Mesothelial cell of epicardium (in vitro differentiated cells): ENCODE measurements at regions not wholly inside any gene's neighbourhood (a gene's known extent, or its start where the extent isn't known, plus 50 kb on each side); places are given as distances from the start of the nearest gene placed in this dataset.

Source experiments
- DNase-seq, 2 experiments: peaks; one replicate each; pipeline ENCODE4 v3.0.0; 2021; ENCODE audit warnings: low spot score in 2 of 2; ENCODE audit not compliant: unreplicated experiment in 2 of 2
- H3K27ac Mint-ChIP-seq: 2 replicates; pipeline ENCODE4 v1.8.0; 2021; ENCODE audit warnings: mixed read lengths
- H3K27me3 Mint-ChIP-seq: 2 replicates; pipeline ENCODE4 v1.8.0; 2021; ENCODE audit warnings: low read depth, mixed read lengths
- H3K36me3 Mint-ChIP-seq: 2 replicates; pipeline ENCODE4 v1.8.0; 2021; ENCODE audit warnings: mixed read lengths
- H3K4me1 Mint-ChIP-seq: 2 replicates; pipeline ENCODE4 v1.8.0; 2021; ENCODE audit warnings: mixed read lengths
- H3K4me3 Mint-ChIP-seq: 2 replicates; pipeline ENCODE4 v1.8.0; 2021; ENCODE audit warnings: mild to moderate bottlenecking, moderate library complexity, mixed read lengths
- H3K9me3 Mint-ChIP-seq: 2 replicates; pipeline ENCODE4 v1.8.0; 2021; ENCODE audit warnings: mixed read lengths
- TF ChIP-seq, protein P1 (sequence below): fragments of 200-600 bp; sonication (generic); IDR thresholded peaks from one replicate; pipeline ENCODE4 v1.5.0; 2021; ENCODE audit warnings: antibody characterized with exemption; ENCODE audit not compliant: unreplicated experiment

DNA sequence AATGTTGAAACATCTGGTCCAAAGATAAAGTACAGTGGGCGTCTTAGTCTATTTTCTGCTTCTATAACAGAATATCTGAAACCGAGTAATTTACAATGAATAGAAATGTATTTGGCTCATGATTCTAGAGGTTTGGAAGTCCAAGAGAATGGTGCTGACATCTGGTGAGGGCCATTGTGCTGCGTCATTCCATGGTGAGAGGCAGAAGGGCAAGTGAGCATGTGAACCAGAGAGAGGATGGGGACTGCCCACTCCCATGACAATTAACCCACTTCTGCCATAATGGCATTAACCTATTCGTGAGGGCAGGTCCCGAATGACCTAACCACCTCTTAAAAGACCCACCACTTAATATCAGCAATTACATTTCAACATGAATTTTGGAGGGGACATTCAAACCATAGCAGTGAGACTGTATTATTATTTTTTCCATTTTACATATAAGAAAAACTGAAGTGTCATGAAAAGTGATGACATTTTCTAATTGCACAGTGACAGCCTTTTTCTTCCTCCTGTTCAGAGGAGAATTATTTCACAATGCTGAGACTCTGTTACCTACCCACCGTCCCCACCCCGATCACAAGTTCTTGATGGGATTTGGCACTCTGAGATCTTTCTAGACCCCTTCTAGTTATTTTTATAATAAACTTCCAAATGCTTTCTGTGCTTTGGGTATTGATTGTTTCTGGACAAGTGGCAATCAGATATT lies 238.8 kb downstream of the RPLP1 start:
- TF ChIP-seq, protein P1, sequence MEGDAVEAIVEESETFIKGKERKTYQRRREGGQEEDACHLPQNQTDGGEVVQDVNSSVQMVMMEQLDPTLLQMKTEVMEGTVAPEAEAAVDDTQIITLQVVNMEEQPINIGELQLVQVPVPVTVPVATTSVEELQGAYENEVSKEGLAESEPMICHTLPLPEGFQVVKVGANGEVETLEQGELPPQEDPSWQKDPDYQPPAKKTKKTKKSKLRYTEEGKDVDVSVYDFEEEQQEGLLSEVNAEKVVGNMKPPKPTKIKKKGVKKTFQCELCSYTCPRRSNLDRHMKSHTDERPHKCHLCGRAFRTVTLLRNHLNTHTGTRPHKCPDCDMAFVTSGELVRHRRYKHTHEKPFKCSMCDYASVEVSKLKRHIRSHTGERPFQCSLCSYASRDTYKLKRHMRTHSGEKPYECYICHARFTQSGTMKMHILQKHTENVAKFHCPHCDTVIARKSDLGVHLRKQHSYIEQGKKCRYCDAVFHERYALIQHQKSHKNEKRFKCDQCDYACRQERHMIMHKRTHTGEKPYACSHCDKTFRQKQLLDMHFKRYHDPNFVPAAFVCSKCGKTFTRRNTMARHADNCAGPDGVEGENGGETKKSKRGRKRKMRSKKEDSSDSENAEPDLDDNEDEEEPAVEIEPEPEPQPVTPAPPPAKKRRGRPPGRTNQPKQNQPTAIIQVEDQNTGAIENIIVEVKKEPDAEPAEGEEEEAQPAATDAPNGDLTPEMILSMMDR: no peak
- Mint-ChIP-seq H3K4me1 (no peaks in the 10 kb centered on the region), H3K27me3 (peaks cover 44% of the 10 kb centered on the region), H3K9me3 (peaks cover 16% of the 10 kb centered on the region), H3K36me3 (no peaks in the 10 kb centered on the region), H3K27ac (no peak overlapping the region), H3K4me3 (no peak overlapping the region)
- DNase-seq: no peak

DNA sequence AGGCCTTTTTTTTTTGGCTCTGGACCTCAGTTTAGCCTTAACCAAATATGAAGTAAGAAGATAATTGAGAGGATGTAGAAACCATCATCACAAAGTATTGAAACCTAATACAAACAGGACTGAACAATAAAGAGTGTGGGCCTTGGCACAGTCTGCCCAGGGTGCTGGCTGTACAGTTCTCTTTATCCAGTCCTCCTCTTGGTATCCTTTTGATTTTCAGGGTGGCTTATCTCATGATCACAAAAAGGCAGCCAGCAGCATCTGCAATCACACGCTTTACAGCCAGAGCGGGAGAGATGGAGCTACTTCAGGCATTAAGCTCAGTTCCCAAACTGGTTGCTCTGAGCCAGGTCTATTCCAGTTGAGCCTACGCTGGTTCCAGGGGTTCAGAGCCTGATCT lies 239.7 kb downstream of the RPLP1 start:
- no peak for DNase-seq
- no peaks in the 10 kb centered on the region for H3K36me3 Mint-ChIP-seq
- peaks cover 16% of the 10 kb centered on the region for H3K9me3 Mint-ChIP-seq
- TF ChIP-seq, protein P1: no peak
- no peak overlapping the region for H3K27ac Mint-ChIP-seq
- H3K27me3 Mint-ChIP-seq: peaks cover 41% of the 10 kb centered on the region
- H3K4me3 Mint-ChIP-seq: no peak overlapping the region
- no peaks in the 10 kb centered on the region for H3K4me1 Mint-ChIP-seq

DNA sequence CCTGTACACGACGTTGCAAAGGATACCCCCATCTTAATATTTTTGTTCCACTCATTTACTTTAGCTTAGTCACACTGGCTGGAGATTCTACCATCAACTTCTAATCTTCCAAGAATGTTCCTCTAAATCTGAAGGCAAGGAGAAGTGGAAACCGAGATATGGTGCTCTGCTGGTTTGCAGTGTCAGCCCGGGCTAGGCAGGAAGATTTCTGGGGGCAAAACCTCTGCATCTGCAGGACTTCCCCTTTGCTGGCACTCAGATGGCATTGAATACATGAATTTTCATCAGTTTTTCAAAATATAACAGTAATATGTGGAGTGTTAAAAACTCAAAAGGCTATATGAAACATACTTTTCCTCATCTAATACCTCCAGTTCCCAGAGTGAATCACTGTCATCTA lies 240.4 kb downstream of the RPLP1 start:
- H3K9me3 Mint-ChIP-seq: peaks cover 15% of the 10 kb centered on the region
- H3K4me1 Mint-ChIP-seq: no peaks in the 10 kb centered on the region

DNA sequence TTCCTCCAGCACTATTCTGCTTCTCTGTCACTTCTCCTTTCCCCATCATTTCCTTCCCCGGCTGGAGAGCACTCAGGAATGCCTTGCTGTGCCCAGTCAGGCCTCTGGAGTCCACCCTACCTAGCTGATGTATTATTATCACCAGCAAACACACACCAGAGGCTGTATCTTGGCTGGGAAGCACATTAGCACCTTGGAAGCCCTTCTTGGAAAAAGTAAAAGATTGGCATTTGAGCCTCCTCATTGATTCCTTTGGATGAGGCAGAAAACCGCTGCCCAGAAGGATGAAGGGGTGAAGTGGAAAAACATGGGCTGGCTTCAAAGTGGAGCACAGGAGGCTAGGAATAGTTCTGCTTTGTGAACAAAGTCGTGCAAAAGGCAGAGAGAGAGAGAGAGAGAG lies 244.3 kb downstream of the RPLP1 start:
- Mint-ChIP-seq H3K27ac (no peak overlapping the region), H3K36me3 (no peaks in the 10 kb centered on the region), H3K4me3 (no peak overlapping the region), H3K4me1 (no peaks in the 10 kb centered on the region), H3K27me3 (peaks cover 31% of the 10 kb centered on the region), H3K9me3 (no peaks in the 10 kb centered on the region)
- no peak for DNase-seq
- TF ChIP-seq, protein P1: no peak

More for the DNA sequence above, 240.4 kb downstream of the RPLP1 start:
- TF ChIP-seq, protein P1: no peak
- H3K36me3 Mint-ChIP-seq: no peaks in the 10 kb centered on the region
- H3K27ac Mint-ChIP-seq: no peak overlapping the region
- no peak overlapping the region for H3K4me3 Mint-ChIP-seq
- peaks cover 35% of the 10 kb centered on the region for H3K27me3 Mint-ChIP-seq
- no peak for DNase-seq

DNA sequence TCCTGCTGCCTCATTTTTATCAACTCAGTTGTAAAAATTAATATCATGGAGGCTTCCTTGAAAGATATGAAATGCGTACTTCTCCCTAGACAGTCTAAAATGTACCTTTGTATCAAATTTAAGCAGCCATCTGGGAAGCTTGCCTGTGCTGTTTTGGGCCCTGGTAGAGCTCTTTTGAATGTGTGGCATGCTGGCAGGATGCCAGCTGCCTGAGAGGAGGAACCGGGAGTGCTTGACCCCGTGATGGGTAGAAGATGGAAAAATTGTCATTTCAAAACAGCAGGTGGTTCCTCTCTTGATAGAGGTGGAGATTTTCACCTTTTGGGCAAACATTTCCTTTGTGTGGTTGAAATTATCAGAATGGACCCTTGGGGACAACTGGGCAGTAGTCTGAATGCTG lies 245.3 kb downstream of the RPLP1 start:
- no peak overlapping the region for H3K27ac Mint-ChIP-seq
- no peak overlapping the region for H3K4me3 Mint-ChIP-seq
- TF ChIP-seq, protein P1: no peak
- no peaks in the 10 kb centered on the region for H3K9me3 Mint-ChIP-seq
- H3K4me1 Mint-ChIP-seq: no peaks in the 10 kb centered on the region
- no peaks in the 10 kb centered on the region for H3K36me3 Mint-ChIP-seq
- DNase-seq: no peak
- H3K27me3 Mint-ChIP-seq: peaks cover 21% of the 10 kb centered on the region
